NCI-H446 treated with DMSO at 0.1 percent for 48 hours (cell line): ENCODE measurements at regions not wholly inside any gene's neighbourhood (a gene's known extent, or its start where the extent isn't known, plus 50 kb on each side); places are given as distances from the start of the nearest gene placed in this dataset.
"Not testable (repeated sequence)": the region's sequence is repeated elsewhere in the genome, so short reads cannot be mapped to it uniquely, and the experiment has no call there.

Source experiments
- DNase-seq: peaks from one replicate; lab custom pipeline; 2025; lab: John Stamatoyannopoulos, UW

GRCh38 chr6:22749696-22750095 lies 180.3 kb downstream of the HDGFL1 start:
- DNase-seq: no peak

DNA sequence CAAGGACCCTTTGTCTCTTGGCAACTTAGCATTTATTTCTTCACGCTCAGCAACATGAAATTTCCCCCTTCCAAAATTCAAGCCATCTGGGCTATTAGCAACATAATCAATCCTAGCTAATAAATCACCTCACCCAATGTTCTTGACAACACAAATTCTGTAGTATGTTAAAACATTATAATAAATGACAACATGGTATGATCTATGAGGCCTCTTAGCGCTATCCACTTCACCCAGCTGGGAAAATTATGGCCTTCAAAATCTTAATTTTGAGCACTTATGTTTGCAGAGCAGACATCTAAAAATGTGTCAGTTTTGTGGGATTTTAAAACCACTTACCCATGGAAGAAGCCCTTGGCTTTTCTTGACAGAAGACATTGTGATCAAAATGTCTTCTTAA lies 181.9 kb downstream of the HDGFL1 start:
- peak; percentile 57 for DNase-seq

DNA sequence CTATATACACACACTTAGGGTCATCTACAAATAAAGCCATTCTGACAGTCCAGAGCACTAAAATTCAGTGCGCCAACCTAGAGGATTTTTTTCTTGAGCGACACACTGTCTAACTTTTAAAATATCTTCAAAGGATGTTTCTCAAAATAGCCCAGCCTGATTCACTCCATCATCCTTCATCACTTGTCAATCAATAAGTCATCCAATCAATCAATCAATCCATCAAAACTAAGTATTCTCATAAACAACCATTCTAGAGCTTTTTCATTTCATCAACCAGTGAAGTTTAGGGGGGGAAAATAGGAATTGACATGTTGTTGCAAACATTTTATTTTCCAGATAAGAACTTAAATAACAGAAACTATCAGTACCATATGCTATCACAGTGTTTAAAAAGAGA lies 183.2 kb downstream of the HDGFL1 start:
- DNase-seq: no peak

DNA sequence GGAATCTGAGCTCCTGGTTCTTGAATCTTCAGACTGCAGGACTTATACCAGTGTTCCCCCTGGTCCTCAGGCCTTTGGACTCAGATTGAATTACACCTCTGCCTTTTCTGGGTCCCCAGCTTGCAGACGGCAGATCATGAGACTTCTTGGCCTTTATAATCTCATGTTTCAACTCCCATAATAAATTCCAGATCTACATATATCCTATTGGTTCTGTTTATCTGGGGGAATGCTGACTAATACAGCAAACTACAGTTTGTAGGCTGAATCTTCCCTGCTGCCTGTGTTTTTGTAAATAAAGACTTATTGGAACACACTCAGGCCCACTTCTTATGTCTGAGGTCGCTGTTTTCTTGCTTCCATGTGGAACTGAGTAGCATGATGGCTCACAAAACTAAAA lies 184.7 kb downstream of the HDGFL1 start:
- DNase-seq: no peak

DNA sequence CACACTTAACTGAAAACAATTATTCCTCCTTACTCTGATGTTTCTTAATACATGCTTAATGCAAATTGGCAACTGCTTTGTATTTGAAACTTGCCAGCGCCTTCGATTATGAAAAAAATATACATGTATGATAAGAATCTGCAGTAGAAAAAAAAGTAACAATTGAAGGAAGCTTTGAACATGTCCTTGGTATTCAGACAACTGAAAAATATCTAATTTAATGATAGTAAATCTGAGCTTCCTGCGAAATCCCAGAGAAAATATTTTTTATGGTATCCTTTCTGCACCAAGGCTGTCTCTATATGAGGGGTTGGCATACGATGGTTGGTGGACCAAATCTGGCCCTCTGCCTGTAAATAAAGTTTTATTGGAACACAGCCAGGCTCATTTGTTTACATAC lies 186.2 kb downstream of the HDGFL1 start:
- DNase-seq: peak; percentile 8

- DNase-seq: no peak
These were observed 187.0 kb downstream of the HDGFL1 start for GRCh38 chr6:22756365-22756764.

DNA sequence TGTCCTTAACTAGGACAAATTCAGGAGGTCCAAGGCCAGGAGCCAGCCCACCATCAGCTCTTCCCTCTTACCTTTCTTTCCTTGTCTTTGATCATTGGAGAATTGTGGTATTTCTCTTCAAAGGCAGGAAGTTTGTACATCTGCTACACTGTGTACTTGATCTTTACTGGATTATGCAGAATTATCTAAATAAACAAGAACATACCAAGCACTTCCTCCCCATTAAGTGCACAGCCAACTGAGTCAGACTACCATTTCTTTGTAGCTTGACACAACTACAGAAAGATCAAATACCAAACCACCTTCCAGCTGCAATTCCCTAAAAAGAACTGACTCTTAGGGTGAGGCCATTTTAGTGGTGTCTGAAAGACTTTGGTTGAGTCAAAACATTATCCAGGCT lies 195.1 kb downstream of the HDGFL1 start:
- DNase-seq: no peak

DNA sequence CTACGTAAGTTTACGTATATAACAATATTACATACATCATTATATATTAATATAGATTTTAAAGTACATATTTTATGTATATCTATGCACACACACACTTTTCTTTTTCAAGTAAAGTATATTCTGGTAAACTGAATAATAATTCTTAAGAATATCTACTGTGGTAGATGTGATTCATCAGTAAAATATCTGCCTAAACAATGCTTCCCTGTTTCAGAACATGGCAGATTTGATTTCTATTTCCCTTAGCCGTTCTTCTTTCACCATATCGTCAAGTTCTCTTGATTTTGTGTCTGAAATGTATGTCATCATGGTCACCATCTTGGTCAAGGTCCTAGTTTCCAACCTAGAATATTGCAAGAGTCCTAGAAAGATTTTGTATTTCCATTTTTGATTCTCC lies 195.6 kb downstream of the HDGFL1 start:
- DNase-seq: no peak

- no peak for DNase-seq
These were observed 197.6 kb downstream of the HDGFL1 start for GRCh38 chr6:22766979-22767378.

GRCh38 chr6:22770054-22770453 lies 200.7 kb downstream of the HDGFL1 start:
- DNase-seq: no peak

DNA sequence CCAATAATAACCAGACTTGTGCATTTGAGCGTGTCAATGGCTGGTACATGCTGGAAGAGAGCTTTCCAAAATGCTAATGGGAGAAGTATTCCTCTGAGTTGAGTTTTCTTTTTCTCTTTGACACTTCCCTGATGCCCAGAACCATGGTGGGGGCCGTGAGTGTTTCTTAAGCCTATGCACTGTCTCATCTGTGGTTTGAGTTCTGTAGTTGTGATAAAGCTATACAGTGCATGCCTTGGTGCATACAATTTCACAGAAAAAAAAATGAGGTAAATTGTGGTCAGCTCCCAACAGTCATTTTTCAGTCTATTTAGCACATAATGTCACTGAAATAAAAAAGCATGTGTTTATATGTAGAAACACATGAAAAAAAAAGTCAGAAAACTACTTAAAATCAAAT lies 204.8 kb downstream of the HDGFL1 start:
- no peak for DNase-seq

DNA sequence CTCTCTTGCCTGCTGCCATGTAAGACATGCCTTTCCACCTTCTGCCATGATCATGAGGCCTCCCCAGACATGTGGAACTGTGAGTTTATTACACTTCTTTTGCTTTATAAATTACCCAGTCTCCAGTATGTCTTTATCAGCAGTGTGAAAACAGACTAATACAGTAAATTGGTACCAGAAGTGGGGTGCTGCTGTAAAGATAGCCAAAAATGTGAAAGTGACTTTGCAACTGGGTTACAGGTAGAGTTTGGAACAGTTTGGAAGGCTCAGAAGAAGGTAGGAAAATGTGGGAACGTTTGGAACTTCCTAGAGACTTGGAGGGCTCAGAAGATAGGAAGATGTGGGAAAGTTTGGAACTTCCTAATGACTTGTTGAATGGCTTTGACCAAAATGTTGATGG lies 209.1 kb downstream of the HDGFL1 start:
- DNase-seq: not testable (repeated sequence)

DNA sequence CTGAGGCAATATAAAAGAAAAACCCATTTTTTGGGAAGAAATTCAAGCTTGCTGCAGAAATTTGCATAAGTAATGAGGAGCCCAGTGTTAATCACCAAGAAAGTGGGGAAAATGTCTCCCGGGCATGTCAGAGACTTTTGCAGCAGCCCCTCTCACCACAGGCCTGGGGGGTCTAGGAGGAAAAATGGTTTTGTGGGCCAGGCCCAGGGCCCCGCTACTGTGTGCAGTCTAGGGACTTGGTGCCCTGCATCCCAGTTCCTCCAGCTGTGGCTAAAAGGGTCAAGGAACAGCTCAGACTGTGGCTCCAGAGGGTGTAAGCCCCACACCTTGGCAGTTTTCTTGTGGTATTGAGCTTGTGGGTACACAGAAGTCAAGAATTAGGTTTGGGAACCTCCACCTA lies 209.7 kb downstream of the HDGFL1 start:
- no peak for DNase-seq

- no peak for DNase-seq
These were observed 214.6 kb downstream of the HDGFL1 start for GRCh38 chr6:22783931-22784330.

DNA sequence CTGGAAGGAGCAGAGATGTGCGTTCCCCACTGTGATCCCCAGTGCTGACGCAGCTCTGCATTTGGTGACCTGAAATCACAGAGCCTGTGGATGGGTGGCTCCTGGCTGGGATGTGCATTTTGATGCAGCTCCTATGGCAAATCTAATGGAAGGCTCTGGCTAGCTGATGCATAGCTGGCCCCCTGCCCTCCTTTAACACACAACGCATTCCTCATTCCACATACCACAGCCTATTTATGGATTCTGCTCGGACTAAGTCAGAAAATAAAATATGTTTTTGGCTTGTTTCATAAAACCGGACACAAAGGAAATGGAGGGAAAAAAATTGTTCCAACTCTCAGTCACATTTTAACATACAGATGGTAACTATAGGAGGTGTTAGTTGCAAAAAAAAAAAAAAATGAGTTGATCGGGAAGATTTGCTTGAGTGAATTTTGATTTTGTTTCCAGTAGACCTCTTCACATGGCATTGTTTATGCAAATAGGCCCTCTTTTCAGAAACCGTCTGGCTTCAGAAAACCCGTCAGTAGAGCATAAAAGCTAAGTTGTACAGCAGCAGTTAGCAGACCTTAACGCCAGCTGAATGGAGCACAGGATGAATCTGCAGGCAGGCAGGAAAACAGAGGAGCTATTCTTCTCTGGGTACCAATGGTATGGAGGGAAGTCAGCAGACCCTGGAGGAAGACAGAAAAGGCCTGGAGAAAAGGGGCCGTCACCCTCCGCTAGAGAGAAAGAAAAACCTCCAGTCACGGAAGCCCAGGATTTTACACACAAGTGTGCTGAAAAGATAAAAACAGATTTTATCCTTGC lies 215.4 kb downstream of the HDGFL1 start:
- peak; percentile 64 for DNase-seq

DNA sequence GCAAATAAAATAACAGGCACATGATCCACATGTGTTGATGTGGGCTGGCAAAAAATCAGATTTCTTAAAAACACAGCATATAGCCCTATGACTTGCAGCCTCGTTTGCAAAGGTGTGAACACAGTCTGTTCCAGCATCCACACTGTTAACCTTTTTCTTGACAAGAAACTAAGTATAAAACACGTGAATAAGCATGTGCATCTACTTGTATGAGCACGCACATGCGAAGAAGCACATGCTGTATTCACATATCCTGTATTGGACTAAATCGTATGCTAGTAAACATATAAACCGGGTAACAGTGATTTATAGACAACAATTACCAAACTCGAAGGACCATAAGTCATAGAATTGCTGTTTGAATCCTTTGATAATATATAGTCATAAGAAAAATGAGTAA lies 218.7 kb downstream of the HDGFL1 start:
- DNase-seq: no peak

DNA sequence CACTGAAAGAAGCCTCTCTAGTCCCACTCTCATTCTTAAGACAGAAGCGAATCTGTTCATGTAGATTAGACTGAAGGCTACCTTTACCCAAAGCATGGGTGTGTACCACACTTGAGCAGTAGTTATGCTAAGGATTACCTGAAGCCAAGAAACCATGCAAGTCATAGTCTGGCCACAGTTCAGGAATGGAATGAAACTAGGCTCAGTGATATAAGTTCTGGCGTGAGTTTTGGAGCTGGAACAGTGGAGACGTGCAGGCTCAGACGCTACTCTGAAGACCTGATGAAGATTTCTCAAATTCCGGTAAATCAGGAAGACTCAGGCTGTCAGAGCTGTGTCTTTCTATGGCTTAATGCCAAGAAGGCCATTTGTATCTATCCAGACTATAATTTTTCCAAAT lies 219.9 kb downstream of the HDGFL1 start:
- DNase-seq: no peak

DNA sequence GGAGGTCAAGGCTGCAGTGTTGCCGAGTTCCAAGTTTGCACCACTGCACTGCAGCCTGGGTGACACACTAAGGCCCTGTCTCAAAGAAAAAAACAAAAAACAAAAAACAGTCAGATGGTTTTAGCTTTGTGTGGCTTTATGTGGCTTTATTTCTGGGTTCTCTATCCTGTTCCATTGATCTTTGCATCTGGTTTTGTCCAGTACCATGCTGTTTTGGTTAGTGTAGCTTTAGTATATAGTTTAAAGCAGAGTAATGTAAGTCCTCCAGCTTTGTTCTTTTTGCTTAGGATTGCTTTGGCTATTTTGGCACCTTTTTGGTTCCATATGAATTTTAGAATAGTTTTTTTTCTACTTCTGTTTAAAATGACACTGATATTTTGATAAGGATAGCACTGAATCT lies 225.5 kb downstream of the HDGFL1 start:
- DNase-seq: no peak

- no peak for DNase-seq
These were observed 231.1 kb downstream of the HDGFL1 start for GRCh38 chr6:22800451-22800850.

DNA sequence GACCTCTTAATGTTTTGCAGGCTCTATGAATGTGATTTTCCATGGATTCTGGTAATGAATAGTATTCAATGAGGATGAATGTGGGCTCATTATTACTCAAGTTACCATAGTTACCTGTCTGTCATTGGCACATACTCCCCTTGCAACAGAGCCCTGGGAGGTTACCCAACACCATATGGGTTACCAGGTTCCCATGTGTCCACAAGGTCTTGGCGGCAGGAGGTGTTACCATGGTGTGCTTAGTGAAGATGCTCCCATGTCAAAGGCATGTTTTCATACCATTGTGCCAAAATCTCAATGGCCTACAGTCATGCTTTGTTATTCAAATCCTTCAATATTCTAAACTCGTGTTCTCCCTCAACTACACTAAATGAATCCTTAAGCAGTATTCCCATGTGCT lies 232.5 kb downstream of the HDGFL1 start:
- peak; percentile 29 for DNase-seq

DNA sequence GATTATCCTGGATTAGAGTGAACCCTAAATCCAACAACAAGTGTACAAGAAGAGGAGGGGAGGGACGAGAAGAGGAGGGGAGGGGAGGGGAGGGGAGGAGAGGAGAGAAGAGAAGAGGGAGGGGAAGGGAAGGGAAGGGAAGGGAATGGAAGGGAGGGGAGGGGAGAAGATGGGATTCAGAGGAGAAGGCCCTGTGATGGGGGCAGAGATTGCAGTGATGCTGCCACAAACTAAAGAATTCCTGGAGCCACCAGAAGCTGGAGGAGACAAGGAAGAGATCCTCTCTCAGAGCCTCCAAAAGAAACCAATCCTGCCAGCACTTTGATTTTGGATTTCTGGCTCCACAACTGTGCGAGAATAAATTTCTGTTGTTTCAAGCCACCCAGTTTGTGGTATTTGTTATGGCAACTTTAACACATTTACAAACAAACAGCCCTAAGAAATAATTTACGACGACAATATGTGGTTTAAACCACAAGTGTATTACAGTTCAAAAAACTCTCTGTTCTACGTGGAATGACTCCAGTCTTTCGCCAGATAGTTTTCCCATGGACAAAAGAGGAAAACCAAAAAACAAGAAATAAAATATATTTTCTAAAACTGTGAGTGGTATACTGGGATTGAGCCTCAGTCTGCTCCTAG lies 235.4 kb downstream of the HDGFL1 start:
- DNase-seq: no peak

DNA sequence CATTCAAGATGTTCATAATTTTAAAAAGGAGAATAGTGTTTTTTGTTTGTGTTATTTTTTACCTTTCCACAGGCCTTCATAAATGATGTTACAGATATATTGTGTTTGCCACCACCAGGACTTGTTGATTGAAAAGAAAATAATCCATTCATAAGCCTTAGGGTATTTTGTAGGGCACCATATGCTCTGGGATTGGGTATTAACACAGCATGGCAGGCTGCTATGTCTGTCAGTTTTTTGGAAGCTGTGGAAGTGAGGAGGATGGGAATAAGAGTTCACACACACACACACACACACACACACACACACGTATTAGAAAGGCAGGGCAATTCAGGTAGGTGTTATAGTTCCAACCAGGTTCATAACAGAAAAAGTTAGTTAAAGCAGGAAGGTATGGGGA lies 237.9 kb downstream of the HDGFL1 start:
- DNase-seq: no peak

GRCh38 chr6:22807818-22808217 lies 238.5 kb downstream of the HDGFL1 start:
- no peak for DNase-seq

DNA sequence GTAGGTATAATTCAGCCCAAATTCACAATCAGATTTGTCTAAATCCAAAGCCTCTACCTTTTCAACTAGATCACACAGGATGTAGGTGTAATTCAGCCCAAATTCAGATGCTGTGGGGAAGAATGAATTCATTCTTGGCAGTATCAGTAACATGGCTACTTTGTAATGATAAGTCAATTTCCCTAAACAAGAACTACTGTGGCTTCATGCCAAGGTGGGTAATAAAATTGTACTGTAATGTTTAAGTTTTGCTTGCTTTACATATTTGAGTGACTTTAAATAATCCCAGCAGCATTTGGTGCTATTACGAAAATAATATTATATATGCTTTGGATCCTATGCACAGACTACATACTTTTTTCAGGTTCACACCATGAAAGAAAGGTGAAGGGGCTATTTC lies 239.1 kb downstream of the HDGFL1 start:
- no peak for DNase-seq
